ENCODE measurements at regions not wholly inside any gene's neighbourhood (a gene's known extent, or its start where the extent isn't known, plus 50 kb on each side); places are given as distances from the start of the nearest gene placed in this dataset.

GRCh38 chr3:105970283-105970682, 101.5 kb upstream of the CBLB start:
- TF ChIP-seq, protein P1, sequence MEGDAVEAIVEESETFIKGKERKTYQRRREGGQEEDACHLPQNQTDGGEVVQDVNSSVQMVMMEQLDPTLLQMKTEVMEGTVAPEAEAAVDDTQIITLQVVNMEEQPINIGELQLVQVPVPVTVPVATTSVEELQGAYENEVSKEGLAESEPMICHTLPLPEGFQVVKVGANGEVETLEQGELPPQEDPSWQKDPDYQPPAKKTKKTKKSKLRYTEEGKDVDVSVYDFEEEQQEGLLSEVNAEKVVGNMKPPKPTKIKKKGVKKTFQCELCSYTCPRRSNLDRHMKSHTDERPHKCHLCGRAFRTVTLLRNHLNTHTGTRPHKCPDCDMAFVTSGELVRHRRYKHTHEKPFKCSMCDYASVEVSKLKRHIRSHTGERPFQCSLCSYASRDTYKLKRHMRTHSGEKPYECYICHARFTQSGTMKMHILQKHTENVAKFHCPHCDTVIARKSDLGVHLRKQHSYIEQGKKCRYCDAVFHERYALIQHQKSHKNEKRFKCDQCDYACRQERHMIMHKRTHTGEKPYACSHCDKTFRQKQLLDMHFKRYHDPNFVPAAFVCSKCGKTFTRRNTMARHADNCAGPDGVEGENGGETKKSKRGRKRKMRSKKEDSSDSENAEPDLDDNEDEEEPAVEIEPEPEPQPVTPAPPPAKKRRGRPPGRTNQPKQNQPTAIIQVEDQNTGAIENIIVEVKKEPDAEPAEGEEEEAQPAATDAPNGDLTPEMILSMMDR (IDR thresholded peaks at IDR 0.05; ENCODE audit: low read length), result no peak
- no peak for TF ChIP-seq EZH2 (IDR thresholded peaks at IDR 0.05; ENCODE audit: borderline replicate concordance, low read length)

Data from OCI-LY1 (cell line).